SK-N-SH (cell line): ENCODE measurements at regions not wholly inside any gene's neighbourhood (a gene's known extent, or its start where the extent isn't known, plus 50 kb on each side); places are given as distances from the start of the nearest gene placed in this dataset.

Experiments used
- CTCF ChIA-PET: fragments of 300-600, 350-600 bp; formaldehyde crosslinking; extraction: SDS; loops from one replicate; lab custom pipeline; 2021; lab: Yijun Ruan, JAX
- POLR2A ChIA-PET: fragments of 350-600 bp; sonication (Branson Sonifier 250); formaldehyde crosslinking; extraction: SDS; loops from one replicate; lab custom pipeline; 2020; ENCODE audit warnings: antibody characterized with exemption, inconsistent platforms; lab: Yijun Ruan, JAX
- DNase-seq: peaks from one replicate; pipeline ENCODE4 v3.0.0; 2012
- H2AFZ ChIP-seq: fragments of 200-600 bp; sonication (generic); 2 replicates; pipeline ENCODE4 v1.8.1; 2016; ENCODE audit warnings: antibody characterized with exemption, mild to moderate bottlenecking, low read depth
- H3F3A ChIP-seq: fragments of 200-600 bp; sonication (generic); replicated peaks from 2 replicates; pipeline ENCODE3; 2016; ENCODE audit warnings: antibody characterized with exemption, mild to moderate bottlenecking; ENCODE audit not compliant: insufficient read depth
- H3K27ac ChIP-seq, 2 experiments: fragments of 200-500 bp in 1 of 2; fragments of 200-600 bp in 1 of 2; sonication (Bioruptor generic) in 1 of 2; sonication (generic), shearing (Covaris generic) in 1 of 2; 2 replicates each; pipeline versions ENCODE4 v1.5.1 to v1.6.1; 2014 to 2016; ENCODE audit warnings: low read depth in 2 of 2, inconsistent platforms in 1 of 2, low read length in 1 of 2, mild to moderate bottlenecking in 1 of 2, mixed read lengths in 1 of 2
- H3K27me3 ChIP-seq: fragments of 200-600 bp; sonication (generic), shearing (Covaris generic); 2 replicates; pipeline ENCODE4 v1.6.1; 2016; ENCODE audit warnings: mixed run types; ENCODE audit not compliant: insufficient read depth
- H3K36me3 ChIP-seq, 2 experiments: fragments of 200-500 bp in 1 of 2; fragments of 200-600 bp in 1 of 2; sonication (Bioruptor generic) in 1 of 2; sonication (generic) in 1 of 2; replicated peaks in 1 of 2; 2 replicates each; pipeline versions ENCODE3 to v1.5.1; 2014 to 2016; ENCODE audit warnings: low read length in 1 of 2, mild to moderate bottlenecking in 1 of 2; ENCODE audit not compliant: insufficient read depth in 2 of 2, control insufficient read depth in 1 of 2
- H3K4me1 ChIP-seq, 2 experiments: fragments of 200-500 bp in 1 of 2; fragments of 200-600 bp in 1 of 2; sonication (Bioruptor generic) in 1 of 2; sonication (generic), shearing (Covaris generic) in 1 of 2; 2 replicates each; pipeline versions ENCODE4 v1.5.1 to v1.6.1; 2014 to 2016; ENCODE audit warnings: low read depth in 1 of 2, low read length in 1 of 2, mixed run types in 1 of 2; ENCODE audit not compliant: insufficient read depth in 2 of 2, control insufficient read depth in 1 of 2
- H3K4me2 ChIP-seq: fragments of 200-600 bp; sonication (generic), shearing (Covaris generic); 2 replicates; pipeline ENCODE4 v1.6.1; 2017; ENCODE audit warnings: mixed run types
- H3K4me3 ChIP-seq, 2 experiments: fragments of 200-500 bp in 1 of 2; fragments of 200-600 bp in 1 of 2; sonication (Bioruptor generic) in 1 of 2; sonication (generic), shearing (Covaris generic) in 1 of 2; 2 replicates each; pipeline versions ENCODE4 v1.5.1 to v1.8.1; 2014 to 2016; ENCODE audit warnings: low read depth in 2 of 2, inconsistent platforms in 1 of 2, low read length in 1 of 2, mild to moderate bottlenecking in 1 of 2, mixed read lengths in 1 of 2, moderate library complexity in 1 of 2
- H3K79me2 ChIP-seq: fragments of 200-600 bp; sonication (generic); 2 replicates; pipeline ENCODE4 v1.8.1; 2017; ENCODE audit warnings: mild to moderate bottlenecking; ENCODE audit not compliant: insufficient read depth
- H3K9ac ChIP-seq: fragments of 200-600 bp; sonication (generic); 2 replicates; pipeline ENCODE4 v1.6.1; 2017; ENCODE audit warnings: mixed run types
- H3K9me2 ChIP-seq: fragments of 200-600 bp; sonication (generic); 2 replicates; pipeline ENCODE4 v1.6.1; 2017; ENCODE audit warnings: mixed run types
- H3K9me3 ChIP-seq: fragments of 200-600 bp; sonication (generic); 2 replicates; pipeline ENCODE4 v1.6.1; 2017; ENCODE audit warnings: mixed run types, mild to moderate bottlenecking, moderate library complexity
- H4K20me1 ChIP-seq: fragments of 200-600 bp; sonication (generic); 2 replicates; pipeline ENCODE4 v1.6.1; 2017; ENCODE audit warnings: mild to moderate bottlenecking, mixed run types; ENCODE audit not compliant: insufficient read depth
- CHD2 ChIP-seq: fragments of 150-350 bp; IDR thresholded peaks from 2 replicates; pipeline ENCODE4 v1.6.1; 2018; ENCODE audit warnings: low read length; ENCODE audit not compliant: partially characterized antibody
- CTCF ChIP-seq: fragments of 200-600 bp; sonication (generic); IDR thresholded peaks from 2 replicates; pipeline ENCODE4 v1.6.1; 2017; ENCODE audit warnings: antibody characterized with exemption, mild to moderate bottlenecking, moderate library complexity
- FOSL2 ChIP-seq: IDR thresholded peaks from 2 replicates; pipeline ENCODE4 v1.4.0; 2012; ENCODE audit warnings: low read depth, mild to moderate bottlenecking, moderate library complexity, borderline replicate concordance
- FOXJ3 ChIP-seq: sonication (generic); formaldehyde crosslinking; IDR thresholded peaks from 2 replicates; pipeline ENCODE4 v1.5.1; 2020; ENCODE audit warnings: mild to moderate bottlenecking, missing genetic modification reagents
- GABPA ChIP-seq: IDR thresholded peaks from 2 replicates; pipeline ENCODE4 v1.4.0; 2012; ENCODE audit warnings: low read depth, mild to moderate bottlenecking
- IRF3 ChIP-seq: fragments of 150-350 bp; IDR thresholded peaks from 2 replicates; pipeline ENCODE4 v1.6.1; 2016; ENCODE audit warnings: mild to moderate bottlenecking, low read depth, low read length
- MAX ChIP-seq: IDR thresholded peaks from 2 replicates; pipeline ENCODE4 v1.4.0; 2012; ENCODE audit warnings: low read depth
- NFIC ChIP-seq: IDR thresholded peaks from 2 replicates; pipeline ENCODE4 v1.4.0; 2012; ENCODE audit warnings: borderline replicate concordance
- NRF1 ChIP-seq: IDR thresholded peaks from 2 replicates; pipeline ENCODE4 v1.6.1; 2012; ENCODE audit warnings: low read depth, mild to moderate bottlenecking, low read length
- RAD21 ChIP-seq: IDR thresholded peaks from 2 replicates; pipeline ENCODE4 v1.6.1; 2012; ENCODE audit warnings: mild to moderate bottlenecking, low read length
- REST ChIP-seq: IDR thresholded peaks from 2 replicates; pipeline ENCODE4 v1.6.1; 2012; ENCODE audit warnings: mild to moderate bottlenecking, low read depth, low read length, moderate library complexity
- SIN3A ChIP-seq: IDR thresholded peaks from 2 replicates; pipeline ENCODE4 v1.6.1; 2012; ENCODE audit warnings: low read depth, mild to moderate bottlenecking, low read length, moderate library complexity, borderline replicate concordance
- SMC3 ChIP-seq: IDR thresholded peaks from 2 replicates; pipeline ENCODE4 v1.6.1; 2012; ENCODE audit warnings: low read depth, low read length, improper control_type of control experiment
- TAF1 ChIP-seq: IDR thresholded peaks from 2 replicates; pipeline ENCODE4 v1.6.1; 2012; ENCODE audit warnings: low read depth, mild to moderate bottlenecking, low read length, moderate library complexity, borderline replicate concordance
- TCF12 ChIP-seq: IDR thresholded peaks from 2 replicates; pipeline ENCODE4 v1.4.0; 2012
- USF1 ChIP-seq: IDR thresholded peaks from 2 replicates; pipeline ENCODE4 v1.4.0; 2012; ENCODE audit warnings: low read depth, borderline replicate concordance
- WGBS: methylation state at CpG from one replicate; pipeline ENCODE4 v1.1.6; 2017; ENCODE audit warnings: low lambda C conversion rate; 5-methylcytosine and 5-hydroxymethylcytosine counted together

GRCh38 chr7:54255242-54255641, 286.9 kb upstream of the VSTM2A start:
- Histone ChIP-seq H3F3A (no peaks in the 10 kb centered on the region), H3K4me1 (peaks cover 0 to 4% of the 10 kb centered on the region in 2 experiments; a peak in 2 of 4 replicates), H3K9me2 (no peaks in the 10 kb centered on the region), H3K4me3 (no peak overlapping the region), H3K9ac (no peak overlapping the region), H3K9me3 (peaks cover 12% of the 10 kb centered on the region), H4K20me1 (no peaks in the 10 kb centered on the region), H3K27ac (no peak overlapping the region), H3K27me3 (no peaks in the 10 kb centered on the region), H3K79me2 (no peaks in the 10 kb centered on the region), H2AFZ (no peak overlapping the region), H3K4me2 (no peak overlapping the region)
- ChIA-PET POLR2A (no interaction called here), CTCF (interaction anchor here (1.3 kb wide), 1 partner anchor 12 kb away, joined by 3 read pairs; no protein-coding TSS in a partner anchor)
- WGBS, result 11% methylated on average over 1 of the region's 1 CpG
- DNase-seq, result no peak
- TF ChIP-seq IRF3, result no peak
- no peak for TF ChIP-seq NRF1
- no peak for TF ChIP-seq SMC3
- TF ChIP-seq RAD21, result no peak
- TF ChIP-seq NFIC, result no peak
- no peak for TF ChIP-seq FOSL2
- TF ChIP-seq USF1, result no peak
- TF ChIP-seq CHD2, result no peak
- no peak for TF ChIP-seq SIN3A
- no peak for TF ChIP-seq TCF12
- no peak for TF ChIP-seq MAX
- TF ChIP-seq GABPA, result no peak
- no peak for TF ChIP-seq REST
- TF ChIP-seq FOXJ3, result no peak
- TF ChIP-seq TAF1, result no peak
- TF ChIP-seq CTCF, result no peak
- TF ChIP-seq, all 33 proteins: peak for 0
- H3K36me3 ChIP-seq, result no peaks in the 10 kb centered on the region
